ENCODE measurements at regions not wholly inside any gene's neighbourhood (a gene's known extent, or its start where the extent isn't known, plus 50 kb on each side); places are given as distances from the start of the nearest gene placed in this dataset.
"Not testable (repeated sequence)": the region's sequence is repeated elsewhere in the genome, so short reads cannot be mapped to it uniquely, and the experiment has no call there.

GRCh38 chr14:103189481-103190470 is 66.5 kb downstream of the TNFAIP2 start:
- H3K36me3 ChIP-seq = no peaks in the 10 kb centered on the region
- peak in 1 of 4 donors; percentile 43 for ATAC-seq
- intact Hi-C loops (cut with DNase I) = loop anchor here (2.0 to 10.0 kb wide), 7 partner anchors 67 to 112 kb away; partner anchors contain the start of gene TNFAIP2 (in 1 of the 10)
- DNase-seq = no peak
- peaks cover 0 to 10% (median 7%) of the 10 kb centered on the region in 12 donors for H3K4me1 ChIP-seq
- no peak for TF ChIP-seq POLR2A (IDR thresholded peaks at IDR 0.05)
- H3K27ac ChIP-seq = no peak overlapping the region
- H3K4me3 ChIP-seq = peak overlapping the region in 11 of 12 donors; percentile 13 to 59 (median 49)
- peaks cover 0 to 5% (median 0%) of the 10 kb centered on the region in 12 donors for H3K9me3 ChIP-seq
- H3K27me3 ChIP-seq = peaks cover 0 to 41% (median 18%) of the 10 kb centered on the region in 9 donors
- 43 to 66% (median 47%) methylated on average over 26 to 48 of the region's 48 CpGs for WGBS, 4 donors

- Histone ChIP-seq H3K9me3 (peaks cover 0 to 5% (median 0%) of the 10 kb centered on the region in 12 donors), H3K4me1 (peaks cover 0 to 10% (median 7%) of the 10 kb centered on the region in 12 donors), H3K27me3 (peaks cover 0 to 41% (median 18%) of the 10 kb centered on the region in 9 donors), H3K4me3 (no peak overlapping the region), H3K27ac (no peak overlapping the region), H3K36me3 (no peaks in the 10 kb centered on the region)
- intact Hi-C loops (cut with DNase I) = loop anchor here in 1 of 10 donors (10.0 kb wide), 1 partner anchor 94 kb away; no protein-coding TSS in a partner anchor
- no peak for DNase-seq
- TF ChIP-seq CTCF (IDR thresholded peaks at IDR 0.05) (no peak), POLR2A (IDR thresholded peaks at IDR 0.05) (no peak)
- ATAC-seq = no peak
- WGBS, 4 donors = 93 to 99% (median 95%) methylated on average over 11 of the region's 11 CpGs
Observed at GRCh38 chr14:103190741-103191140, 67.5 kb downstream of the TNFAIP2 start.

GRCh38 chr14:103191844-103192243 is 68.6 kb downstream of the TNFAIP2 start:
- Histone ChIP-seq H3K27ac (no peak overlapping the region), H3K4me1 (peaks cover 0 to 10% (median 7%) of the 10 kb centered on the region in 12 donors), H3K36me3 (no peaks in the 10 kb centered on the region), H3K27me3 (peaks cover 0 to 34% (median 18%) of the 10 kb centered on the region in 9 donors), H3K4me3 (no peak overlapping the region), H3K9me3 (peaks cover 0 to 5% (median 0%) of the 10 kb centered on the region in 12 donors)
- no peak for ATAC-seq
- TF ChIP-seq POLR2A (IDR thresholded peaks at IDR 0.05) = no peak
- DNase-seq = no peak
- 61 to 81% (median 70%) methylated on average over 3 of the region's 3 CpGs for WGBS, 4 donors
- intact Hi-C loops (cut with DNase I) = loop anchor here in 1 of 10 donors (10.0 kb wide), 1 partner anchor 93 kb away; no protein-coding TSS in a partner anchor

GRCh38 chr14:103192246-103192840 is 69.1 kb downstream of the TNFAIP2 start:
- Histone ChIP-seq H3K4me1 (peaks cover 0 to 10% (median 7%) of the 10 kb centered on the region in 12 donors), H3K27me3 (peaks cover 0 to 29% (median 17%) of the 10 kb centered on the region in 9 donors), H3K9me3 (peaks cover 0 to 5% (median 0%) of the 10 kb centered on the region in 12 donors), H3K27ac (no peak overlapping the region), H3K36me3 (no peaks in the 10 kb centered on the region), H3K4me3 (no peak overlapping the region)
- ATAC-seq = peak in 1 of 4 donors; percentile 21
- 73 to 86% (median 80%) methylated on average over 7 of the region's 7 CpGs for WGBS, 4 donors
- TF ChIP-seq CTCF (IDR thresholded peaks at IDR 0.05) (no peak), POLR2A (IDR thresholded peaks at IDR 0.05) (no peak)
- no peak for DNase-seq
- intact Hi-C loops (cut with DNase I) = loop anchor here in 1 of 10 donors (10.0 kb wide), 1 partner anchor 92 kb away; no protein-coding TSS in a partner anchor

GRCh38 chr14:103192861-103193260 is 69.6 kb downstream of the TNFAIP2 start:
- intact Hi-C loops (cut with DNase I) = loop anchor here in 1 of 10 donors (10.0 kb wide), 1 partner anchor 92 kb away; no protein-coding TSS in a partner anchor

GRCh38 chr14:103193491-103193890 is 70.2 kb downstream of the TNFAIP2 start:
- H3K27me3 ChIP-seq = peaks cover 0 to 21% (median 8%) of the 10 kb centered on the region in 9 donors
- 85 to 95% (median 90%) methylated on average over 10 of the region's 10 CpGs for WGBS, 4 donors
- not testable (repeated sequence) for ATAC-seq, H3K27ac ChIP-seq, DNase-seq, H3K36me3 ChIP-seq, H3K9me3 ChIP-seq, H3K4me3 ChIP-seq
- H3K4me1 ChIP-seq = peaks cover 0 to 15% (median 6%) of the 10 kb centered on the region in 12 donors
- intact Hi-C loops (cut with DNase I) = loop anchor here in 1 of 10 donors (10.0 kb wide), 1 partner anchor 91 kb away; no protein-coding TSS in a partner anchor

More at GRCh38 chr14:103192861-103193260, 69.6 kb downstream of the TNFAIP2 start:
- DNase-seq, H3K9me3 ChIP-seq, H3K27ac ChIP-seq, H3K4me3 ChIP-seq, H3K36me3 ChIP-seq, ATAC-seq: not testable (repeated sequence)
- Histone ChIP-seq H3K27me3 (peaks cover 0 to 24% (median 14%) of the 10 kb centered on the region in 9 donors), H3K4me1 (peaks cover 0 to 10% (median 7%) of the 10 kb centered on the region in 12 donors)
- 78 to 87% (median 81%) methylated on average over 4 of the region's 4 CpGs for WGBS, 4 donors
